Activated CD8-positive, alpha-beta T cell treated with anti-CD3 and anti-CD28 coated beads for 36 hours (primary cell): ENCODE measurements at regions not wholly inside any gene's neighbourhood (a gene's known extent, or its start where the extent isn't known, plus 50 kb on each side); places are given as distances from the start of the nearest gene placed in this dataset.

Experiments
- ATAC-seq: fragments of 200-7000 bp; cut with Tn5 transposase; one replicate; pipeline ENCODE4 v1.10.0; 2021; ENCODE audit warnings: mild to moderate bottlenecking, moderate library complexity
- CTCF ChIA-PET: fragments of 350-600 bp; sonication (Branson Sonifier 250); formaldehyde crosslinking; loops from one replicate; lab custom pipeline; 2021; ENCODE audit warnings: antibody characterized with exemption; lab: Charles Lee
- POLR2A ChIA-PET: fragments of 350-600 bp; sonication (Branson Sonifier 250); formaldehyde crosslinking; loops from one replicate; lab custom pipeline; 2021; ENCODE audit warnings: antibody characterized with exemption; lab: Charles Lee
- DNase-seq: peaks from one replicate; pipeline ENCODE4 v3.0.0-alpha.2; 2020
- H3K27ac Mint-ChIP-seq: one replicate; pipeline ENCODE4 v1.8.0; 2021; ENCODE audit warnings: mild to moderate bottlenecking, mixed read lengths
- H3K27me3 Mint-ChIP-seq: one replicate; pipeline ENCODE4 v1.8.0; 2021; ENCODE audit warnings: mixed read lengths
- H3K36me3 Mint-ChIP-seq: one replicate; pipeline ENCODE4 v1.8.0; 2021; ENCODE audit warnings: low read depth, mixed read lengths
- H3K4me1 Mint-ChIP-seq: one replicate; pipeline ENCODE4 v1.8.0; 2021; ENCODE audit warnings: low read depth, mixed read lengths
- H3K4me3 Mint-ChIP-seq: one replicate; pipeline ENCODE4 v1.8.0; 2021; ENCODE audit warnings: mild to moderate bottlenecking, moderate library complexity, mixed read lengths
- H3K9me3 Mint-ChIP-seq: one replicate; pipeline ENCODE4 v1.8.0; 2021; ENCODE audit warnings: mixed read lengths
- CTCF ChIP-seq: fragments of 200-600 bp; IDR thresholded peaks from one replicate; pipeline ENCODE4 v1.8.0; 2022; ENCODE audit warnings: antibody characterized with exemption, mild to moderate bottlenecking
- intact Hi-C: fragments of 100-400 bp; cut with micrococcal nuclease; formaldehyde crosslinking; loops from one replicate; pipeline ENCODE4 v1.10.0; 2022

GRCh38 chr17:69630056-69630635, 215.6 kb downstream of the MAP2K6 start:
- no peak for TF ChIP-seq CTCF
- intact Hi-C loops = no loop called here
- H3K36me3 Mint-ChIP-seq = no peaks in the 10 kb centered on the region
- H3K4me3 Mint-ChIP-seq = no peak overlapping the region
- peaks cover 2% of the 10 kb centered on the region for H3K9me3 Mint-ChIP-seq
- ChIA-PET CTCF (no interaction called here), POLR2A (no interaction called here)
- DNase-seq (no peak), ATAC-seq (no peak)
- no peak overlapping the region for H3K27ac Mint-ChIP-seq
- H3K4me1 Mint-ChIP-seq = no peaks in the 10 kb centered on the region
- peaks cover 2% of the 10 kb centered on the region for H3K27me3 Mint-ChIP-seq

GRCh38 chr17:69634844-69635243, 220.3 kb downstream of the MAP2K6 start:
- ATAC-seq = no peak
- TF ChIP-seq CTCF = no peak

GRCh38 chr17:69637446-69638156, 223.1 kb downstream of the MAP2K6 start:
- no peak for ATAC-seq
- intact Hi-C loops = no loop called here
- ChIA-PET POLR2A (no interaction called here), CTCF (interaction anchor here (2.6 kb wide), 1 partner anchor 31 kb away, joined by 8 read pairs; no protein-coding TSS in a partner anchor)
- no peaks in the 10 kb centered on the region for H3K9me3 Mint-ChIP-seq
- H3K4me1 Mint-ChIP-seq = no peaks in the 10 kb centered on the region
- H3K27me3 Mint-ChIP-seq = no peaks in the 10 kb centered on the region
- H3K36me3 Mint-ChIP-seq = no peaks in the 10 kb centered on the region
- no peak for DNase-seq
- no peak overlapping the region for H3K27ac Mint-ChIP-seq
- H3K4me3 Mint-ChIP-seq = no peak overlapping the region
- no peak for TF ChIP-seq CTCF

More at GRCh38 chr17:69634844-69635243, 220.3 kb downstream of the MAP2K6 start:
- POLR2A ChIA-PET = no interaction called here
- no peak for DNase-seq
- H3K36me3 Mint-ChIP-seq = no peaks in the 10 kb centered on the region
- intact Hi-C loops = no loop called here
- no peaks in the 10 kb centered on the region for H3K27me3 Mint-ChIP-seq
- no peaks in the 10 kb centered on the region for H3K4me1 Mint-ChIP-seq
- H3K4me3 Mint-ChIP-seq = no peak overlapping the region
- CTCF ChIA-PET = interaction anchor here (2.6 kb wide), 1 partner anchor 28 kb away, joined by 8 read pairs; no protein-coding TSS in a partner anchor
- H3K27ac Mint-ChIP-seq = no peak overlapping the region
- peaks cover 2% of the 10 kb centered on the region for H3K9me3 Mint-ChIP-seq

- ChIA-PET POLR2A (no interaction called here), CTCF (no interaction called here)
- no peak overlapping the region for H3K27ac Mint-ChIP-seq
- H3K9me3 Mint-ChIP-seq = no peaks in the 10 kb centered on the region
- DNase-seq (no peak), ATAC-seq (no peak)
- H3K4me1 Mint-ChIP-seq = no peaks in the 10 kb centered on the region
- H3K36me3 Mint-ChIP-seq = no peaks in the 10 kb centered on the region
- H3K4me3 Mint-ChIP-seq = no peak overlapping the region
- intact Hi-C loops = no loop called here
- TF ChIP-seq CTCF = no peak
- no peaks in the 10 kb centered on the region for H3K27me3 Mint-ChIP-seq
Measured at GRCh38 chr17:69639096-69639495, 224.6 kb downstream of the MAP2K6 start.

- no peak for ATAC-seq
Measured at GRCh38 chr17:69640073-69640472, 225.6 kb downstream of the MAP2K6 start.

More at GRCh38 chr17:69640073-69640472, 225.6 kb downstream of the MAP2K6 start:
- Mint-ChIP-seq H3K36me3 (no peaks in the 10 kb centered on the region), H3K4me1 (no peaks in the 10 kb centered on the region), H3K9me3 (no peaks in the 10 kb centered on the region), H3K4me3 (no peak overlapping the region), H3K27me3 (no peaks in the 10 kb centered on the region), H3K27ac (no peak overlapping the region)
- intact Hi-C loops = no loop called here
- no peak for DNase-seq
- ChIA-PET CTCF (no interaction called here), POLR2A (no interaction called here)
- TF ChIP-seq CTCF = no peak
